Fibroblast of mammary gland (primary cell): ENCODE measurements at regions not wholly inside any gene's neighbourhood (a gene's known extent, or its start where the extent isn't known, plus 50 kb on each side); places are given as distances from the start of the nearest gene placed in this dataset.
"Not testable (repeated sequence)": the region's sequence is repeated elsewhere in the genome, so short reads cannot be mapped to it uniquely, and the experiment has no call there.

Experiments used
- DNase-seq: peaks from one replicate; pipeline ENCODE4 v3.0.0-alpha.2; 2010; ENCODE audit warnings: low read depth
- H3K4me3 ChIP-seq: 2 replicates; pipeline ENCODE4 v1.5.1; 2011; ENCODE audit warnings: low read depth, mild to moderate bottlenecking, low read length, moderate library complexity; ENCODE audit not compliant: control insufficient read depth
- TF ChIP-seq, protein P1 (sequence below): conservative IDR thresholded peaks from 2 replicates; pipeline ENCODE4 v1.5.1; 2011; ENCODE audit warnings: low read depth, low read length, inconsistent platforms; ENCODE audit not compliant: control insufficient read depth, insufficient read depth

DNA sequence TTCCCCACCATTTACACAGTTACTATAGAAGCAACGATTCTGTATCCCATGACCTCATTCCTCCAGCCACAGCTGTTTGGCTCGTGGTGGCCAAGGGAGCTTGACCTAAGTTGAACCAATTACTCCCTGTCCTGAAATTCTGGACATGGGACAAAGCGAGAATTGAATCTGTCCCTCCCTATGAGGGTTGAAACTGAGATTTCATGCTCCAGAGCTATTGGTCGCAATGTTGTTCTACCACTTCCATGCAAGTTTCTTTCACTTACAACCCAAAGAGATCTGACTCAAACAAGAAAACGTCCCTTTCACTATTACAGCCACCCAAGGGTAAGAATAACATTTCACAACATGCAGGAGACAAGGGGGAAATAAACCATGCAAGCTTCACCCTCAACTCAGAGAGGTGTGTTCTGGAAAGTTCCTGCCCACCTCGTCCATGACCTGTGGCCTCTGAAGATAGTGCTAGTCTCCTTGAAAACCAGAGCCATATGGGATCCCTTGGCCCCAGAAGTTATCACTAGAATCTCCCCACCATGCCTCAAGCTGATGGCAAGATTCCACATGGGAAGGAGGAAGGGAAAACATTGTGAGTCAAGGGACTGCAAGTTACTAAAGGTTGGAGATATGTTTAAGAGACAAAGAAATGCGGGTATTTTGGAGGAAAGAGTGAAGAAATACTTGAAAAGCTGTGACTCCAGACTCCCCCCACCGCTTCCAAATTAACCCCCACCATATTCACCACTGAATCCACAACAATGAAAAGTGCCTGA, 74.5 kb upstream of the SRSF6 start:
- TF ChIP-seq, protein P1, sequence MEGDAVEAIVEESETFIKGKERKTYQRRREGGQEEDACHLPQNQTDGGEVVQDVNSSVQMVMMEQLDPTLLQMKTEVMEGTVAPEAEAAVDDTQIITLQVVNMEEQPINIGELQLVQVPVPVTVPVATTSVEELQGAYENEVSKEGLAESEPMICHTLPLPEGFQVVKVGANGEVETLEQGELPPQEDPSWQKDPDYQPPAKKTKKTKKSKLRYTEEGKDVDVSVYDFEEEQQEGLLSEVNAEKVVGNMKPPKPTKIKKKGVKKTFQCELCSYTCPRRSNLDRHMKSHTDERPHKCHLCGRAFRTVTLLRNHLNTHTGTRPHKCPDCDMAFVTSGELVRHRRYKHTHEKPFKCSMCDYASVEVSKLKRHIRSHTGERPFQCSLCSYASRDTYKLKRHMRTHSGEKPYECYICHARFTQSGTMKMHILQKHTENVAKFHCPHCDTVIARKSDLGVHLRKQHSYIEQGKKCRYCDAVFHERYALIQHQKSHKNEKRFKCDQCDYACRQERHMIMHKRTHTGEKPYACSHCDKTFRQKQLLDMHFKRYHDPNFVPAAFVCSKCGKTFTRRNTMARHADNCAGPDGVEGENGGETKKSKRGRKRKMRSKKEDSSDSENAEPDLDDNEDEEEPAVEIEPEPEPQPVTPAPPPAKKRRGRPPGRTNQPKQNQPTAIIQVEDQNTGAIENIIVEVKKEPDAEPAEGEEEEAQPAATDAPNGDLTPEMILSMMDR, result no peak
- H3K4me3 ChIP-seq, result no peak overlapping the region
- peak; percentile 64 for DNase-seq

- DNase-seq, H3K4me3 ChIP-seq: not testable (repeated sequence)
These were observed 75.6 kb upstream of the SRSF6 start for GRCh38 chr20:43382135-43382534.

- not testable (repeated sequence) for DNase-seq, H3K4me3 ChIP-seq
These were observed 76.2 kb upstream of the SRSF6 start for GRCh38 chr20:43381533-43381932.

DNA sequence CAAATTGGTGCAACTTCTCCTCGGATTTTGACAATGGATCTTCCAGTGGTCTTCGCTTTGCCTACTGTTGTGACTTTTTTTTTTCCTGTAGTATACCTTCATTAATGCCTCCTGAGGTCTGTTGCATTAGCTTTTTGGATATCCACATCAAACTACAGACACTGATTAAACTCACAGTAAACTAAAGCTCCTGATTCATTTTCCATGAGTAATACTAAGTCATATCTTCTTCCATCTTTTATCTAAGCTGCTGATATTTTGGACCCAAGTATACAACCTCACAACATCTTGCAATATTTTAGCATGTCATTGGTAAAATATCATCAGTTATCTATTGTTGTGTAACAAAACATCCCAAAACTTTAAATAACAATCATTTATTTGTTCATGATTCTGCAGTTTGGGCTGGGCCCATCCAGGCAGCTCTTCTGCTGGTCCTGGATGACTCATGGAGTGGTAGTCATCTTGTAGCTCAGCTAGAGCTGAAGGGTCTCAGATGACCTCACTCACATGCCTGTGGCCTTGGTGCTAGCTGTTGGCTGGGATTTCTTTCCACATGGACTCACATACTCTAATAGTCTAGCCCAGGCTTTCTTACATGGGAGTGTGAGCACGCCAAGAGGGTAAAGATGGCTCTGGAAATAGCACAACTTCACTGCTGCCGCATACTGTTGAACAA, 78.3 kb upstream of the SRSF6 start:
- TF ChIP-seq, protein P1, result no peak
- peak; percentile 97 for DNase-seq
- no peak overlapping the region for H3K4me3 ChIP-seq

- TF ChIP-seq, protein P1, result no peak
- no peak for DNase-seq
- no peak overlapping the region for H3K4me3 ChIP-seq
These were observed 80.9 kb upstream of the SRSF6 start for GRCh38 chr20:43376831-43377230.

GRCh38 chr20:43375591-43375990, 82.1 kb upstream of the SRSF6 start:
- no peak overlapping the region for H3K4me3 ChIP-seq
- peak; percentile 35 for DNase-seq
- TF ChIP-seq, protein P1, result no peak

DNA sequence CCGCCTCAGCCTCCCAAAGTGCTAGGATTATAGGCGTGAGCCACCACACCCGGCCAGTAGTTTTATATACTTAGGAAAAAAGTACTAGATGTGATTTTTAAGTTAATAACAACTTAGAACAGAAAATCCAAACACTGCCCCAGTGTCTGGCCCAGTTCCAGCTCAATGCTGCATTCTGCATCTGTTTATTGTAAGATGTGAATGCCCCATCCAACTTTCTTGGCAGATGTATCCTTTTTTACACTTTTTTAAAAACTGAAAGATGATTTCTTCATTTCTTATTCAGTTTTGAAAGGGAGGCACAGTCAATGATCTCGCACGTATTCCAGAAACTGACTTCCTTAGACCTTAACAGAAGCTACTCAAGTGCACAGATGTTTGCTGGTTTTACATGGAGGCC, 85.6 kb upstream of the SRSF6 start:
- DNase-seq, result no peak
- H3K4me3 ChIP-seq, result no peak overlapping the region
- TF ChIP-seq, protein P1, result no peak
